Fibroblast of the conjunctiva (primary cell): ENCODE measurements at regions not wholly inside any gene's neighbourhood (a gene's known extent, or its start where the extent isn't known, plus 50 kb on each side); places are given as distances from the start of the nearest gene placed in this dataset.
A peak's percentile ranks its signal among the peaks of the same experiment; 100 is the strongest.
"Not testable (repeated sequence)": the region's sequence is repeated elsewhere in the genome, so short reads cannot be mapped to it uniquely, and the experiment has no call there.

ENCODE experiments used
- DNase-seq: peaks from one replicate; pipeline ENCODE4 v3.0.0-alpha.2; 2010; ENCODE audit warnings: low read depth

- no peak for DNase-seq
Observed at GRCh38 chr4:20124317-20125026, 127.2 kb upstream of the SLIT2 start.

GRCh38 chr4:20122198-20122988 is 129.3 kb upstream of the SLIT2 start:
- DNase-seq: no peak

- DNase-seq: no peak
Observed at GRCh38 chr4:20119141-20119540, 132.6 kb upstream of the SLIT2 start.

- DNase-seq: no peak
Observed at GRCh38 chr4:20109391-20109790, 142.3 kb upstream of the SLIT2 start.

- DNase-seq: no peak
Observed at GRCh38 chr4:20106921-20107320, 144.8 kb upstream of the SLIT2 start.

- DNase-seq: no peak
Observed at GRCh38 chr4:20101831-20102230, 149.9 kb upstream of the SLIT2 start.

GRCh38 chr4:20096911-20097310 is 154.8 kb upstream of the SLIT2 start:
- no peak for DNase-seq

GRCh38 chr4:20095805-20096541 is 155.7 kb upstream of the SLIT2 start:
- DNase-seq: no peak

GRCh38 chr4:20091781-20092180 is 159.9 kb upstream of the SLIT2 start:
- no peak for DNase-seq

- DNase-seq: no peak
Observed at GRCh38 chr4:20087522-20087911, 164.2 kb upstream of the SLIT2 start.

- DNase-seq: peak; percentile 16
Observed at GRCh38 chr4:20086799-20087521, 164.7 kb upstream of the SLIT2 start.

- DNase-seq: peak; percentile 9
Observed at GRCh38 chr4:20086067-20086798, 165.5 kb upstream of the SLIT2 start.

GRCh38 chr4:20085653-20086052 is 166.1 kb upstream of the SLIT2 start:
- no peak for DNase-seq

- DNase-seq: no peak
Observed at GRCh38 chr4:20085156-20085555, 166.5 kb upstream of the SLIT2 start.

- no peak for DNase-seq
Observed at GRCh38 chr4:20084488-20084887, 167.2 kb upstream of the SLIT2 start.

GRCh38 chr4:20078644-20079043 is 173.1 kb upstream of the SLIT2 start:
- DNase-seq: no peak

- no peak for DNase-seq
Observed at GRCh38 chr4:20075248-20075871, 176.3 kb upstream of the SLIT2 start.

- DNase-seq: no peak
Observed at GRCh38 chr4:20074450-20074849, 177.3 kb upstream of the SLIT2 start.

GRCh38 chr4:20065952-20066351 is 185.8 kb upstream of the SLIT2 start:
- no peak for DNase-seq

- not testable (repeated sequence) for DNase-seq
Observed at GRCh38 chr4:20062857-20063256, 188.8 kb upstream of the SLIT2 start.

GRCh38 chr4:20062054-20062453 is 189.7 kb upstream of the SLIT2 start:
- DNase-seq: no peak
